Liver (tissue), 8 donors: ENCODE measurements at regions not wholly inside any gene's neighbourhood (a gene's known extent, or its start where the extent isn't known, plus 50 kb on each side); places are given as distances from the start of the nearest gene placed in this dataset.

Source experiments
- DNase-seq: peaks from one replicate; pipeline ENCODE4 v3.0.0-alpha.2; 2017; ENCODE audit warnings: low spot score
- H3K27ac ChIP-seq, 2 donors: one replicate each; pipeline ENCODE4 v1.7.0; 2013; ENCODE audit warnings: inconsistent platforms in 2 of 2, low read length in 2 of 2, control low read depth in 1 of 2, low read depth in 1 of 2, mild to moderate bottlenecking in 1 of 2
- H3K27me3 ChIP-seq, 4 donors: one replicate each; pipeline versions ENCODE4 v1.6.1 to v1.7.0; 2013; ENCODE audit warnings: low read length in 3 of 4, inconsistent platforms in 1 of 4, mild to moderate bottlenecking in 1 of 4, moderate library complexity in 1 of 4; ENCODE audit not compliant: control insufficient read depth in 4 of 4, insufficient read depth in 4 of 4
- H3K36me3 ChIP-seq, 4 donors: one replicate each; pipeline versions ENCODE4 v1.6.1 to v1.7.0; 2013; ENCODE audit warnings: low read length in 3 of 4, mild to moderate bottlenecking in 3 of 4, low read depth in 1 of 4, moderate library complexity in 1 of 4; ENCODE audit not compliant: control insufficient read depth in 4 of 4, insufficient read depth in 3 of 4
- H3K4me1 ChIP-seq, 4 donors: one replicate each; pipeline versions ENCODE4 v1.6.1 to v1.7.0; 2013; ENCODE audit warnings: low read length in 3 of 4, mild to moderate bottlenecking in 3 of 4, moderate library complexity in 1 of 4; ENCODE audit not compliant: control insufficient read depth in 4 of 4, insufficient read depth in 4 of 4
- H3K4me3 ChIP-seq, 3 donors: one replicate each; pipeline versions ENCODE4 v1.6.1 to v1.7.0; 2013; ENCODE audit warnings: low read length in 3 of 3, control low read depth in 1 of 3, low read depth in 1 of 3, mild to moderate bottlenecking in 1 of 3
- H3K9ac ChIP-seq, 2 donors: one replicate each; pipeline ENCODE4 v1.7.0; 2013; ENCODE audit warnings: low read length in 2 of 2, mild to moderate bottlenecking in 2 of 2, moderate library complexity in 2 of 2, control low read depth in 1 of 2, low read depth in 1 of 2
- H3K9me3 ChIP-seq, 4 donors: one replicate each; pipeline versions ENCODE4 v1.6.1 to v1.7.0; 2013; ENCODE audit warnings: low read length in 3 of 4; ENCODE audit not compliant: control insufficient read depth in 4 of 4
- ATF3 ChIP-seq: IDR thresholded peaks from 2 replicates; pipeline ENCODE4 v1.6.1; 2016; ENCODE audit warnings: antibody characterized with exemption
- CTCF ChIP-seq: fragments of 150-350 bp; IDR thresholded peaks from 2 replicates; pipeline ENCODE4 v1.5.1; 2017; ENCODE audit warnings: improper control_type of control experiment, low read depth, low read length; ENCODE audit not compliant: missing input control
- EGR1 ChIP-seq, 2 donors: IDR thresholded peaks; 2 replicates each; pipeline ENCODE4 v1.6.1; 2016 to 2018; ENCODE audit warnings: antibody characterized with exemption in 2 of 2, low read depth in 2 of 2
- FOXA1 ChIP-seq: IDR thresholded peaks from 2 replicates; pipeline ENCODE4 v1.6.1; 2016; ENCODE audit warnings: antibody characterized with exemption
- FOXA2 ChIP-seq: IDR thresholded peaks from 2 replicates; pipeline ENCODE4 v1.6.1; 2016; ENCODE audit warnings: antibody characterized with exemption
- GABPA ChIP-seq, 2 donors: IDR thresholded peaks in 1 of 2; conservative IDR thresholded peaks in 1 of 2; 2 replicates each; pipeline ENCODE4 v1.6.1; 2016; ENCODE audit warnings: antibody characterized with exemption in 2 of 2, mild to moderate bottlenecking in 1 of 2, moderate library complexity in 1 of 2
- HNF4A ChIP-seq, 2 donors: conservative IDR thresholded peaks; 2 replicates each; pipeline ENCODE4 v1.6.1; 2016; ENCODE audit warnings: antibody characterized with exemption in 2 of 2, mild to moderate bottlenecking in 2 of 2
- HNF4G ChIP-seq: IDR thresholded peaks from 2 replicates; pipeline ENCODE4 v1.6.1; 2016; ENCODE audit warnings: antibody characterized with exemption
- JUND ChIP-seq, 2 donors: IDR thresholded peaks; 2 replicates each; pipeline ENCODE4 v1.6.1; 2016; ENCODE audit warnings: antibody characterized with exemption in 2 of 2
- MAX ChIP-seq: IDR thresholded peaks from 2 replicates; pipeline ENCODE4 v1.6.1; 2016; ENCODE audit warnings: antibody characterized with exemption
- NR2F2 ChIP-seq: IDR thresholded peaks from 2 replicates; pipeline ENCODE4 v1.6.1; 2016; ENCODE audit warnings: antibody characterized with exemption
- RAD21 ChIP-seq, 2 donors: IDR thresholded peaks; 2 replicates each; pipeline ENCODE4 v1.6.1; 2016; ENCODE audit warnings: antibody characterized with exemption in 2 of 2, mild to moderate bottlenecking in 2 of 2
- REST ChIP-seq: IDR thresholded peaks from 2 replicates; pipeline ENCODE4 v1.6.1; 2016; ENCODE audit warnings: antibody characterized with exemption, mild to moderate bottlenecking
- RXRA ChIP-seq, 2 donors: IDR thresholded peaks; 2 replicates each; pipeline ENCODE4 v1.6.1; 2017 to 2018; ENCODE audit warnings: antibody characterized with exemption in 2 of 2, mild to moderate bottlenecking in 1 of 2
- SP1 ChIP-seq: IDR thresholded peaks from 2 replicates; pipeline ENCODE4 v1.6.1; 2018; ENCODE audit warnings: antibody characterized with exemption, mild to moderate bottlenecking
- TAF1 ChIP-seq: conservative IDR thresholded peaks from 2 replicates; pipeline ENCODE4 v1.6.1; 2016; ENCODE audit warnings: antibody characterized with exemption, mild to moderate bottlenecking
- ZBTB33 ChIP-seq: IDR thresholded peaks from 2 replicates; pipeline ENCODE4 v1.6.1; 2016; ENCODE audit warnings: antibody characterized with exemption
- WGBS: extraction: QIAGEN DNeasy Blood & Tissue Kit; methylation state at CpG from one replicate; pipeline ENCODE4 v1.1.7; 2013; 5-methylcytosine and 5-hydroxymethylcytosine counted together
- donor health status: healthy.
- donor health status: healthy.
- donor health status: healthy.
- donor health status: healthy.
- donor health status: healthy.

- 79% methylated on average over 3 of the region's 3 CpGs for WGBS
- no peak overlapping the region for H3K9ac ChIP-seq
These were observed 180.6 kb upstream of the CAND1 start for GRCh38 chr12:67088401-67089118.

More at GRCh38 chr12:67088401-67089118, 180.6 kb upstream of the CAND1 start:
- Histone ChIP-seq H3K36me3 (no peaks in the 10 kb centered on the region), H3K9me3 (no peaks in the 10 kb centered on the region), H3K27me3 (peaks cover 0 to 2% (median 1%) of the 10 kb centered on the region in 4 donors), H3K4me3 (no peak overlapping the region), H3K27ac (no peak overlapping the region), H3K4me1 (no peaks in the 10 kb centered on the region)
- no peak for DNase-seq
- TF ChIP-seq EGR1 (IDR thresholded peaks at IDR 0.05; ENCODE audit: low read depth in 2 of 2) (no peak), FOXA1 (no peak), CTCF (no peak), HNF4A (conservative IDR thresholded peaks at IDR 0.05) (no peak), RXRA (IDR thresholded peaks at IDR 0.05) (no peak), TAF1 (no peak), MAX (no peak), NR2F2 (no peak), HNF4G (no peak), GABPA (IDR thresholded peaks at IDR 0.05 in 1 of 2, conservative IDR thresholded peaks at IDR 0.05 in 1 of 2) (no peak), SP1 (no peak), FOXA2 (no peak), RAD21 (IDR thresholded peaks at IDR 0.05) (no peak), REST (no peak), JUND (IDR thresholded peaks at IDR 0.05) (no peak), ZBTB33 (no peak), ATF3 (no peak)
